Hindlimb muscle (tissue), 1 donor: ENCODE measurements at regions not wholly inside any gene's neighbourhood (a gene's known extent, or its start where the extent isn't known, plus 50 kb on each side); places are given as distances from the start of the nearest gene placed in this dataset.

ENCODE experiments used
- DNase-seq: peaks from one replicate; pipeline ENCODE4 v3.0.0-alpha.2; 2013

DNA sequence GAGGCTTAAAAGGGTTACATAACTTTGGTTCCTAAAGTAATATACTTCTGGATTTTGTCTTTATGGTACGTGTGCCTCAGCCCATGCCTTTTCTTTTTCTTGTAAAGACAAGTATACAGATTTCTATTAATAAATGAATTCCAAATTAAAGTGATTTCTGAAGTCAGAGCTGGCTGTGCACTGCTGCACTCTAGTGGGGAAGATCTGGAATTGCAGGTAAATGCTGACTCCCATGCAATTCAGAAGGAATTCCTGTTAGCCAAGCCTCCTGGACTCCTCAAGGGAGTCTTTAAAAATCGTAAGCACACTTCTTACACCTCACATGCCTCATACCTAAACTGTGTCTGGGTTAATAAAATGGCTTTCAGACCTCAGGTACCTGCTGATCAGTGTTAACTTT, 118.4 kb upstream of the SLC7A1 start:
- no peak for DNase-seq

- no peak for DNase-seq
These were observed 116.3 kb upstream of the SLC7A1 start for GRCh38 chr13:29711776-29712175.

DNA sequence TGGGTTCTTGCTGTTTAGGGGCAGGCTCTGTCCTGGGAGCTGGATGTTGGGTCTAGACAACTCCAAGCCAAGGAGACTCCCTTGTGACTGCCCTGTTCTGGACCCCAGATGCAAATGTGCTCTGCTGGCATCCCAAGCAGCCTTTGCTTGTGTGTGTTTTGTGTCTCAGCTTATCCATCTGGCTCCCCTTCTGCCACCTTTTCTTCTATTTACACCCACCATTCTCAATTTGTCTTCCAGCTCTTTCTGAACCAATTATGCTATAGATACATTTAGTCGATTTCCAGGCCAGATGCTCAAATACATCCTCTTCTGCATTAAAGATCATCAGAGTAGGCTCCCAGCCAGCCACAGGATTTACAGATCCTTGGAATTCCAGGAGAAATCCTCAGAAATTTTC, 115.0 kb upstream of the SLC7A1 start:
- no peak for DNase-seq

DNA sequence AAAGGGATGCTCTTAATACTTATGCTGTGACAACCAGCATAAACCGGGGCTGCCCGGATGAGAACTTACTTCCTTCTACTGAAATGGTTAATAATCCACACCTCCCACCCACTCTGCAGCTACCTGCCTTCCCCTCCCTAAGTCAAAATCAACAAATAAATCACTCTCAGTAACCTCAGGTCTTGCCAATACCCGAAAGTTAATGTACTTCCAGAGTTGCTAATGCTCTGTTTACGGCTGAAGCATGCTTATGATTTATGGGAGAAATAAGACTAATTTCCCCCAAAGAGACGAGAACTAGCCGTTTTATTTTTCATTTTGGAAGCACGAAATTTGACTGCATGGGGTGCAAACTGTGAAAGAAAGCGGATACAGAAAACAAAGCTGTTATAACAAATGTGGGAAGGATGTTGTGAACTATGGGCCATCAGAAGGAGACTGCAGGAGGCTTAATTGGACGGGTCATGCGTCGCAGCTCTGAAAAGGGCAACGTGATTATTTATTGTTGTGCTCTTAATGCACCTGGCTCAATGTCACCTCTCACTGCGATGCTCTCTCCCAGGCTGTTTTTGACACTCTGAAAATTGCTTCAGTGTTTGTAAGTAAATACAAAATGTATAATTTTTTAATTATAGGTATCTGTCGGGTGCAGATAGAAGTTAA, 114.0 kb upstream of the SLC7A1 start:
- no peak for DNase-seq

DNA sequence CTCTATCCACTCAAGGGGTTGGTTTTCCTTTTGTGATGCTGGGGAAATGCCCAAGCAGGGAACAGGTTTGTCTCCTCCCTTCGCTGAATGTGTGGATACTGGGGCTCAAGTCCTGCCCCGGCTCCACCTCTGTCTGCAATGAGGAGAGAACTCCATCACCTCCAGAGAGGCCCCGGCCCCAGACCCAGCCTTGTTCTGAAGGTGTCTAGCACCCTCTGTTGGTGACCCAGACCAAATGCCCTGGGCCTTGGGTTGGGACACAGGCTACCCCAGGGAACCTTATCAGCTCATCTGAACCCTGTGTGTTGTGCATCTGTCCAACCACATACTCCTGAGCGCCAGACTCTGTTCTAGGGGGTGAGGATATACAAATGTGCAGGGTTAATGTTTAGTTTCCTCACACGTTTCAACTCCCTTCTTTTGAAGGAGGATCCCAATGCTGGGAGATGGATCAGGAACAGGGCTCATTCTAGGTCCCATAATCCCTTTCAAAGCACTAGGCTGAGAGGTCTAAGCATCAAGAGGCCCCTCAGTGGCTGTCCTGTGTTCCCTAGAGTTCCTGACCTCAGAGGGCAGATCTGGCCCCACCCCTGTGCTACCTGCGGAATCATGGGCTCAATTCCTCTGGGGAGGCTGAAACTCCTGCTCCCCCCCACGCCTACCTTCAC, 112.5 kb upstream of the SLC7A1 start:
- DNase-seq, result no peak

DNA sequence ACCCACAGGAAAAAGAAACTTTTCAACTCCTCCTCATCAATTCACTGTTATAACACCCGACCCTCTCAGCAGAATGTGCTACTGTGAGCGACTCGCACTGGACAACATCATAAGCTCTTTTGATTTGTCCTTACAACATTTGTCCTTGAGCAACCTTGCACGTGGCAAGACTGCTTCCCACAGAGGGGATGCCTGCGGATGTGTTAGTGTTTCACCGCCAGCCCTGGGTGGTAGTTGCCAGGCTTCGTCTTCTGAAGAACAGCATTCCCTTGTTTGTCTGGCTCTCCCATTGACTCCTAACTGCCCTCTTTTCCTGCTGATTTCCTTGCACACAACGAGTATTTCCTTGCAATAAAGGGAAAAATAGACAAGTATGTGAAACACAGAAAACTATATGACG, 111.4 kb upstream of the SLC7A1 start:
- no peak for DNase-seq

DNA sequence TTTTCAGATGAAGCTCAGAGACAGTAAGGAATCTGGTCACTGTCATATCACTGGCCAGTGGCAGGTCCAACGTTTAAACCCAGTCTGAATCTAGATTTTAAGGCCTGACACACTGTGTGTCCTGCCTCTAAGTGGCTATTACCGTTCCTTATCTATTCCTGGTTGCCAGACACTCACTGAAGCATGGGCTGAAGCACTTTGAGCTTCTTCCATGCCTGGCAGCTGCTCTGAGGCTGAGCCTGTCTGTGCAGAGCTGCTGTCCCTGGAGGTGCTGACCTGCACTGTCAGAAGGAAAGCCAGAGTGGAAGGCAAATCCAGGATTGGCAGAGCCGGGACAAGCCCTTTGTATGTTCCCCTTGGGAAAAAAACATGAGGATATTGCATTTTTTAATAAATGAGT, 109.2 kb upstream of the SLC7A1 start:
- no peak for DNase-seq

DNA sequence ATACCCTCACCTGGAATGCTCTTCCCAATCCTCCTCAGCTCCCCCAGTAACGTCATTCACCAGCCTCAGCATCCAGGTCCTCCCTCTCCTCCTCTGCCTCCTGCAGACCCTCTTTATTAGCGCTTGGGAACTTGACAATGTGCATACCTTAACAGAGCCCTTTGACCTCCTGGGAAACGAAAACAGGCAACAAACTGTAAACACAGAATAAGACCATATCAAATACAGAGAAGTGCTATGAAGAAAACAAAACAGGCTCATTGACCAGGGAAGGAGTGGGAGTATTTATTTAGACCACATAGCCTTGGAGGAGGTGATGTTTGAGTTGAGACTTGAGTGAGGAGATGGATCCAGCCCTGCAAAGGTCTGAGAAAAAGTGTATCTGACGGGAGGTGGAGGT, 107.9 kb upstream of the SLC7A1 start:
- no peak for DNase-seq

GRCh38 chr13:29702912-29703351, 107.4 kb upstream of the SLC7A1 start:
- peak; percentile 13 for DNase-seq

DNA sequence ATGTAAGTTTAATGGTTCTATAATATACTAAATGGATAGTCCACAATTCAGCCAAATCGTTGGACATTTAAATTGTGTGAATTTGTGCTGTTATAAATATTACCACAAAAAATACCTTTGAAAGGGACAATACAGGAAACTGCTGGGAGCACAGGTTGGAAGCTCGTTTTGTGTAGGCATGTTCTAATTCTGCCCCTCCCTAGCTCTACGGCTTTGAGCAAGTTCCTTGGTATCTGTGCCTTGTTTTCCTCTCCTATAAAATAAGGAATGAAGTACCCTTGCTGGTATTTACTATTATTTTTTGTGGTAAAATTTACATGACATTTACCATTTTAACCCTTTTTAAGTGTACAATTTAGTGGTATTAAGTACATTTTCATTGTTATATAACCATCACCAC, 102.6 kb upstream of the SLC7A1 start:
- no peak for DNase-seq

GRCh38 chr13:29696606-29697005, 101.1 kb upstream of the SLC7A1 start:
- no peak for DNase-seq

- no peak for DNase-seq
These were observed 97.9 kb upstream of the SLC7A1 start for GRCh38 chr13:29693275-29693945.

GRCh38 chr13:29689548-29689947, 94.1 kb upstream of the SLC7A1 start:
- no peak for DNase-seq

GRCh38 chr13:29688193-29688592, 92.7 kb upstream of the SLC7A1 start:
- no peak for DNase-seq

DNA sequence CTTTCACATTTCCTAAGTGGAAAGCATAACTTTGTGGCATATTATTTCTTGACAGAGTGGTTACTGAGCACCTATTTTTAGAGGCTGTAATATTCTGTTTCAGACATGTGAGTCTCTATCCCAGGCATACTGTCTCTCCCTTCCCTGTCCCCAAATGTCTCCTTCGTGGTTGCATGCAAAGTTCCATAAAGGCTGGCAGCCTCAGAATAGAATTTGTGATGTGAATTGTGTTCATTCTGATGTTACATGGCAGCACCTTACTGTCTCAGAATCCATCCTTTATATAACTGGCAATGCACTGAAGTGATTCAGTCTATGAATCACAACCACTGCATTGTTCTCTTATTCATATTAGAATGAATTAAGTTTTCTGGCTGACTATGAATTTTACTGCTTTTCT, 89.0 kb upstream of the SLC7A1 start:
- DNase-seq, result no peak

DNA sequence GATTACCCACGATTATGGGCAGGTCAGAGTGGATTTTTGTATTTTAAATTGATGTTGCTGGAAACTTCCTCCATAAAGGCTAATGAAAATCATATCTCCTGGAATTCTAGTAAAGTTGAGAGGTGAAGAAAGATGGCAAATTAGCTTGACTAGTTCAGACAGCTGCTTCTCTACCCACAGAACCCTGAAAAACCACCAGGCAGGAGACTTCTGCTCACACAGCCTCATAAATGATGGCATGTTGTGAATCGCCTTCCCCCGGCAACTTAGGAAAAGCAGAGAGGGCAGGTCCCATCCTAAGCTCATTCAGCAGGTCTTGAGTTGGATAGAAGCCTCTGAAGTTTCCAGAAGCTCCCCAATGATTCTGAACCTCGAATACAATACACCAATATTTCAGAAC, 87.6 kb upstream of the SLC7A1 start:
- DNase-seq, result no peak

GRCh38 chr13:29681864-29682263, 86.4 kb upstream of the SLC7A1 start:
- DNase-seq, result no peak

DNA sequence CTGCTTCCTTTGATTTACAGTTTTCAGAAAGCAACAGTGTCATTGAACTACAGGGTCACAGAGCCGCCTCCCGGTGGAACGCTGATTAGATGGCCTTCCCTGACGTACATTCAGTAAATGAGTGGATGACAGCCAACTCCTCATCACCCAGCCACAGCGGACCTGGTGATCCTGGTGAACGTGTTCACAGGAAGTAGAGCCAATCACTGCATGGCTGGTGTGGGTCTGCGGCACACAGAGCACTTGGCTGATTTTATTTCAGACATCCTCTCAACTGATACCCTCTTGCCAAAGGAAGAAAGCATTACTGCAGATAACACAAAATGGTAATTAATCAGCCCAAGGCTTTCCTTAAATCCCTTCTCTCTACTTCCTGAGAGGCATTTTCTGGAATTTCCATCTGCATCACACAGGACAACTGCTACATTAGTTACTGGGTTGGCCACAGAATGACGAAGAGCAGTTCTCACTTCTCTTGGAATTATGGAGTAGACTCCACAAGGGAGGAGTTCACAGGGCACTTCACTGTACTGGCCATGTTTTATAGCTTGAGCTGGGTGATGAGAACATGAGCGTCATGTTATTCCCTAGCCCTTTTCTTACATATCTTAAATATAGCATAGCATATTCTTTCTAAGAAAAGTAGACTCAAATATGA, 84.0 kb upstream of the SLC7A1 start:
- peak; percentile 6 for DNase-seq

- no peak for DNase-seq
These were observed 82.1 kb upstream of the SLC7A1 start for GRCh38 chr13:29677627-29678026.

- no peak for DNase-seq
These were observed 81.5 kb upstream of the SLC7A1 start for GRCh38 chr13:29676941-29677452.

DNA sequence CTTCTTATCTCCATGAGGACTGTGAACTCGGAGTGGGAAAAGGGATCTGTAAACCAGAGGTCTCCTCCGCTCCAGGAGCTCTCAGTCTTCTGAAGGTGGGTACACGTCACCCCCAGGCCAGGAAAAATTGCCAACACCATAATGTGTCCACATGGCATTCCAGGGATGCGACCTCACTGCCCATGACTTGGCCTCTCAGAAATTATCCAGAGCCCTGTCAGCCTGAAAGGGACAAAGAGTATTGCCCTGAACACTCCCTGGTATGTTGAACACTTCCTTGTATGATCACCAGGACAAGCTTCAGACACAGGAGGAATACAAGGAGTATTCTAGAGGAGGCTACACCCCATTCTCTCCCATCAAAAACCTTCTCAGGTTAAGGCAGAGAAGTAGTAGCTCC, 81.0 kb upstream of the SLC7A1 start:
- DNase-seq, result no peak

DNA sequence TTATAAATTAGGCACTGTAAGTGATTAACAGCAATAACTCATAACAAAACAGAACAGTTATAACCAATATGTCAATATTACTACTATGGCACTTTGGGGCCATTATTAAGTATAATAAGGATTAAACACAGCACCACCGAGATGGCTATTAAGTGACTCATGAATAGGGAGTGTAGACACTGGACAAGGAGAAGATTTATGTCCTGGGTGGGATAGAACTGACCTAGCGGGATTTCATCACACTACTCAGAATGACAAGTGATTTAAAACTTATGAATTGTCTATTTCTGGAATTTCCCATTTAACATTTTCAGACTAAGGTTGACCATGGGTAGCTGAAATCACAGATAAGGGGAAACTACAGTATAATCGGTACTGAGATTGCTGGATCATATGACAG, 79.0 kb upstream of the SLC7A1 start:
- no peak for DNase-seq

GRCh38 chr13:29664591-29664990, 69.1 kb upstream of the SLC7A1 start:
- DNase-seq, result no peak
